Mononuclear cell (primary cell): ENCODE measurements at regions not wholly inside any gene's neighbourhood (a gene's known extent, or its start where the extent isn't known, plus 50 kb on each side); places are given as distances from the start of the nearest gene placed in this dataset.

Source experiments
- H3K27me3 ChIP-seq: 2 replicates; pipeline ENCODE4 v1.6.0; 2011; ENCODE audit warnings: low read length, control low read depth; ENCODE audit not compliant: insufficient read depth
- H3K4me1 ChIP-seq: 2 replicates; pipeline ENCODE4 v1.5.1; 2011; ENCODE audit warnings: mild to moderate bottlenecking, low read length, control low read depth; ENCODE audit not compliant: insufficient read depth
- H3K4me3 ChIP-seq: 2 replicates; pipeline ENCODE4 v1.5.1; 2011; ENCODE audit warnings: mild to moderate bottlenecking, low read length, moderate library complexity
- H3K9me3 ChIP-seq: 2 replicates; pipeline ENCODE4 v1.5.1; 2011; ENCODE audit warnings: low read depth, mild to moderate bottlenecking, control low read depth, low read length

GRCh38 chr1:58908561-58909560 lies 125.0 kb upstream of the JUN start:
- no peak overlapping the region for H3K4me3 ChIP-seq

GRCh38 chr1:58909914-58910681 lies 126.3 kb upstream of the JUN start:
- Histone ChIP-seq H3K4me3 (no peak overlapping the region), H3K4me1 (peaks cover 6% of the 10 kb centered on the region), H3K27me3 (no peaks in the 10 kb centered on the region), H3K9me3 (peaks cover 6% of the 10 kb centered on the region)

More at GRCh38 chr1:58908561-58909560, 125.0 kb upstream of the JUN start:
- Histone ChIP-seq H3K9me3 (no peaks in the 10 kb centered on the region), H3K4me1 (peaks cover 11% of the 10 kb centered on the region), H3K27me3 (no peaks in the 10 kb centered on the region)

DNA sequence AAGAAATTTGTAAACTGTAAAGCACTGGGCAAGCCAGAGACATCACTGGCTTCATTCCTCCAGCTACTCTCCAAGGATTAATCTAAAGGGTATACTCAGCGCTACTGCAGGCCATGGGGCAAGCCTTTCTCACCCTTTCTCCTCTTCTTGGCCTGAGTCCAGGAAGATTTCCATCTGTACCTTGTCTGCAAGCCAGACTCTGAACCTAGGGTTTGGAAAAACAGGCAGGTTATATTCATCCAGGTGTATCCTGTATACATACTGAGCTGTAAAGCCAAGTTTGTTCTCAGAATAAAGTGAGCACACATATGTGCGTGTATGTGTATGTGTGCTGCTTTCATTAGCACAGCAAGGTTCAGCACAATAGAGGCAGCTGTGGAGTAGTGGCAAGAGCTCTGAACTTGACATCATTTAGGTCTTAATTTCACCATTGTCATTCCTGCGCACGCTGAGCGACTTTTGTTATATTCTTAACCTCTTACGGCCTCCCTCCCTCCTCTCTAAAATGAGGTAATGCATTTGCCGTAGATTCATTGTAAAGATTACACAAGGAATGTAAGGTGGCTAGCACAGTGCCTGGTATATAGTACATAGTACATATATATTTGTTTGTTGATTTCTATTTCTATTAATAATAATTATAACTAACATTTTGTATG lies 128.1 kb upstream of the JUN start:
- no peaks in the 10 kb centered on the region for H3K27me3 ChIP-seq
- peaks cover 6% of the 10 kb centered on the region for H3K4me1 ChIP-seq
- peaks cover 9% of the 10 kb centered on the region for H3K9me3 ChIP-seq
- no peak overlapping the region for H3K4me3 ChIP-seq

GRCh38 chr1:58914925-58915324 lies 131.1 kb upstream of the JUN start:
- H3K4me3 ChIP-seq: no peak overlapping the region
- H3K27me3 ChIP-seq: no peaks in the 10 kb centered on the region
- peaks cover 10% of the 10 kb centered on the region for H3K4me1 ChIP-seq
- peaks cover 9% of the 10 kb centered on the region for H3K9me3 ChIP-seq

GRCh38 chr1:58917436-58917835 lies 133.6 kb upstream of the JUN start:
- Histone ChIP-seq H3K4me1 (peaks cover 32% of the 10 kb centered on the region), H3K4me3 (no peak overlapping the region), H3K27me3 (no peaks in the 10 kb centered on the region), H3K9me3 (peaks cover 9% of the 10 kb centered on the region)

GRCh38 chr1:58919226-58919958 lies 135.5 kb upstream of the JUN start:
- H3K4me1 ChIP-seq: peaks cover 38% of the 10 kb centered on the region
- peaks cover 9% of the 10 kb centered on the region for H3K9me3 ChIP-seq
- H3K4me3 ChIP-seq: no peak overlapping the region
- H3K27me3 ChIP-seq: no peaks in the 10 kb centered on the region

DNA sequence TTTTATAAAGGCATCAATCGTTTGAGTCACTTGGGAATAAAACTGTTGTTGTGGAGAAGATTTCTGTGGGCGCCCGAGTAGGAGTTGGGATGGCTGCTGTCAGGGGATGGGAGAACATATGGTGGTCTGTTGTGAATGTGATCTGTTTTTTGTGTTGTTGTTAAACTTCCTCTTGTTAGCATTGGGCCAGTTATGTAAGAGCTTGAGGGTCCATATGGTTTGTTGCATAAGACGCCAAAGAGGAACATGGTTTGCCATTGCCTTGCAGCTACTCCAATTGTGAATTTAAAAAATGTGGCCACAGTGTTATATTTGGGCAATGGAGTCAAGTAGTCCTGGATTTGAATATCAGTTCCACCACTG lies 136.1 kb upstream of the JUN start:
- Histone ChIP-seq H3K4me3 (no peak overlapping the region), H3K4me1 (peaks cover 38% of the 10 kb centered on the region), H3K9me3 (peaks cover 4% of the 10 kb centered on the region), H3K27me3 (no peaks in the 10 kb centered on the region)

GRCh38 chr1:58921342-58921741 lies 137.5 kb upstream of the JUN start:
- no peaks in the 10 kb centered on the region for H3K27me3 ChIP-seq
- H3K4me3 ChIP-seq: no peak overlapping the region
- no peaks in the 10 kb centered on the region for H3K9me3 ChIP-seq
- H3K4me1 ChIP-seq: peaks cover 38% of the 10 kb centered on the region

DNA sequence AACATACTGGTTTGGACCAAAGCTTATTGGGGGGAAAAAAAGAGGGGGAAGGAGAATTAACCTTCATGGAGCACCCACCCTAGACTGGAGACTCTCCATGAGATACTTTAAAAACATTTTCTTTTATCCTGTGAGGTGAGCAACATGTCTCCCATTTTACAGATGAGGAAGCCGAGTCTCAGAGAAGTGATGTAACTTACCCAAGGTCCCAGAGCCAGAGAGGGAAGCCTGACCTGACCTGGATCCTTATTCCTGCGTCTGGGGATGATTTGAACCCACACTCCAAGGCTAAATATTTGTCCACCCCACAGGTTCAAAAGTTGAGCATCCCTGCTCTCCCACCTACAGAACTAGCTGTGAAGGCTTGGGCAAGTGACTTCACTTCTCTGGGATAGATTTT lies 137.9 kb upstream of the JUN start:
- H3K4me1 ChIP-seq: peaks cover 38% of the 10 kb centered on the region
- no peaks in the 10 kb centered on the region for H3K9me3 ChIP-seq
- H3K4me3 ChIP-seq: no peak overlapping the region
- H3K27me3 ChIP-seq: no peaks in the 10 kb centered on the region

- Histone ChIP-seq H3K4me1 (peaks cover 38% of the 10 kb centered on the region), H3K4me3 (no peak overlapping the region), H3K27me3 (no peaks in the 10 kb centered on the region)
These were observed 138.6 kb upstream of the JUN start for GRCh38 chr1:58922302-58923089.

GRCh38 chr1:58923090-58923470 lies 139.2 kb upstream of the JUN start:
- Histone ChIP-seq H3K4me1 (peaks cover 38% of the 10 kb centered on the region), H3K27me3 (no peaks in the 10 kb centered on the region), H3K4me3 (no peak overlapping the region), H3K9me3 (no peaks in the 10 kb centered on the region)

More at GRCh38 chr1:58922302-58923089, 138.6 kb upstream of the JUN start:
- H3K9me3 ChIP-seq: no peaks in the 10 kb centered on the region

DNA sequence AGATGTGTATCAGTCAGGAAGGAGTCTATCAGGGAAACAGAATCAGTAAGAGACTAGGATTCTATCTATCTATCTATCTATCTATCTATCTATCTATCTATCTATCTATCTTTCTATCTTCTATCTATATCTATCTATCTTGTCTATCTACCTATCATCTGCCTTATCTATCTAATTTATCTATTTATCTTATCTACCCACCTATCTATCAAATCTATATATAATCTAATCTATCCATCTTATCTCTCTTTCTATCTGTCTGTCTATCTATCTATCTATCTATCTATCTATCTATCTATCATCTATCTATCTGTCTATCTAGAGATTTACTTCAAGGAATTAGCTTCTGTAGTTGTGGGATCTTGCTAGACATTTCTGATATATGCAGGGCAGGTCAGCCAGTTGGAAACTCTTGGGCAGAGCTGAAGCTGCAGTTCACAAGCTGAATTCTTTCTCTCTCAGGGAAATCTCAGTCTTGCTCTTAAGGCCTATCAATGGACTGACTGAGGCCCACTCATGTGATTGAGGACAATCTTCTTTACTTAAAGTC lies 140.2 kb upstream of the JUN start:
- H3K27me3 ChIP-seq: no peaks in the 10 kb centered on the region
- H3K4me1 ChIP-seq: peaks cover 38% of the 10 kb centered on the region
- no peaks in the 10 kb centered on the region for H3K9me3 ChIP-seq
- no peak overlapping the region for H3K4me3 ChIP-seq

GRCh38 chr1:58924821-58925220 lies 141.0 kb upstream of the JUN start:
- Histone ChIP-seq H3K4me3 (no peak overlapping the region), H3K4me1 (peaks cover 37% of the 10 kb centered on the region), H3K27me3 (no peaks in the 10 kb centered on the region), H3K9me3 (no peaks in the 10 kb centered on the region)

GRCh38 chr1:58925247-58925646 lies 141.4 kb upstream of the JUN start:
- no peaks in the 10 kb centered on the region for H3K9me3 ChIP-seq
- no peak overlapping the region for H3K4me3 ChIP-seq
- H3K27me3 ChIP-seq: no peaks in the 10 kb centered on the region
- peaks cover 36% of the 10 kb centered on the region for H3K4me1 ChIP-seq
